ENCODE measurements at regions not wholly inside any gene's neighbourhood (a gene's known extent, or its start where the extent isn't known, plus 50 kb on each side); places are given as distances from the start of the nearest gene placed in this dataset.

GRCh38 chr5:2960294-2960693 is 208.8 kb upstream of the IRX2 start:
- Histone ChIP-seq H3K9me3 (no peaks in the 10 kb centered on the region), H3K9ac (no peak overlapping the region), H3K27ac (ENCODE audit: low read depth in 2 of 2, low read length in 1 of 2) (no peak overlapping the region), H3K79me2 (ENCODE audit: insufficient read depth) (no peaks in the 10 kb centered on the region), H3K4me3 (ENCODE audit: low read depth in 2 of 2, low read length in 1 of 2) (no peak overlapping the region), H2AFZ (ENCODE audit: low read depth) (no peak overlapping the region), H3K4me2 (no peak overlapping the region), H3F3A (replicated peaks; ENCODE audit: insufficient read depth) (no peaks in the 10 kb centered on the region), H4K20me1 (ENCODE audit: insufficient read depth) (no peaks in the 10 kb centered on the region), H3K27me3 (ENCODE audit: insufficient read depth) (no peaks in the 10 kb centered on the region), H3K9me2 (no peaks in the 10 kb centered on the region), H3K36me3 (replicated peaks in 1 of 2; ENCODE audit: control insufficient read depth in 1 of 2, insufficient read depth in 2 of 2, low read length in 1 of 2) (no peaks in the 10 kb centered on the region), H3K4me1 (ENCODE audit: control insufficient read depth in 1 of 2, insufficient read depth in 2 of 2, low read depth in 1 of 2, low read length in 1 of 2) (no peaks in the 10 kb centered on the region)
- POLR2A ChIA-PET, result no interaction called here
- DNase-seq, result no peak
- WGBS (ENCODE audit: low lambda C conversion rate), result 0% methylated on average over 2 of the region's 2 CpGs
- CTCF ChIA-PET, result no interaction called here
- no peak for TF ChIP-seq USF1 (IDR thresholded peaks at IDR 0.05; ENCODE audit: borderline replicate concordance, low read depth)
- no peak for TF ChIP-seq MEF2A (IDR thresholded peaks at IDR 0.05; ENCODE audit: borderline replicate concordance, low read depth)
- no peak for TF ChIP-seq NFIC (IDR thresholded peaks at IDR 0.05; ENCODE audit: borderline replicate concordance)
- TF ChIP-seq GATA2 (CRISPR knock-in tag; IDR thresholded peaks at IDR 0.05), result no peak
- TF ChIP-seq TAF1 (IDR thresholded peaks at IDR 0.05; ENCODE audit: borderline replicate concordance, low read depth, low read length), result no peak
- no peak for TF ChIP-seq SMC3 (IDR thresholded peaks at IDR 0.05; ENCODE audit: low read depth, low read length)
- no peak for TF ChIP-seq MAX (IDR thresholded peaks at IDR 0.05; ENCODE audit: low read depth)
- TF ChIP-seq CHD2 (IDR thresholded peaks at IDR 0.05; ENCODE audit: low read length, partially characterized antibody), result no peak
- no peak for TF ChIP-seq MXI1 (IDR thresholded peaks at IDR 0.05; ENCODE audit: low read depth, low read length)

- Histone ChIP-seq H3K27ac (ENCODE audit: low read depth in 2 of 2, low read length in 1 of 2) (no peak overlapping the region), H3K4me3 (ENCODE audit: low read depth in 2 of 2, low read length in 1 of 2) (no peak overlapping the region), H3K9me3 (no peaks in the 10 kb centered on the region), H3F3A (replicated peaks; ENCODE audit: insufficient read depth) (no peaks in the 10 kb centered on the region), H3K79me2 (ENCODE audit: insufficient read depth) (no peaks in the 10 kb centered on the region), H3K4me2 (no peak overlapping the region), H3K9ac (no peak overlapping the region), H4K20me1 (ENCODE audit: insufficient read depth) (no peaks in the 10 kb centered on the region), H3K4me1 (ENCODE audit: control insufficient read depth in 1 of 2, insufficient read depth in 2 of 2, low read depth in 1 of 2, low read length in 1 of 2) (no peaks in the 10 kb centered on the region), H3K27me3 (ENCODE audit: insufficient read depth) (no peaks in the 10 kb centered on the region), H3K9me2 (no peaks in the 10 kb centered on the region), H3K36me3 (replicated peaks in 1 of 2; ENCODE audit: control insufficient read depth in 1 of 2, insufficient read depth in 2 of 2, low read length in 1 of 2) (no peaks in the 10 kb centered on the region), H2AFZ (ENCODE audit: low read depth) (no peak overlapping the region)
- TF ChIP-seq ZBTB33 (IDR thresholded peaks at IDR 0.05; ENCODE audit: borderline replicate concordance, low read depth) (no peak), NFIC (IDR thresholded peaks at IDR 0.05; ENCODE audit: borderline replicate concordance) (no peak), USF1 (IDR thresholded peaks at IDR 0.05; ENCODE audit: borderline replicate concordance, low read depth) (no peak), NRF1 (IDR thresholded peaks at IDR 0.05; ENCODE audit: low read depth, low read length) (no peak), RXRA (IDR thresholded peaks at IDR 0.05; ENCODE audit: borderline replicate concordance, low read depth) (no peak)
- ChIA-PET CTCF (interaction anchor here (0.7 kb wide), 1 partner anchor 8 kb away, joined by 3 read pairs; no protein-coding TSS in a partner anchor), POLR2A (no interaction called here)
- 0% methylated on average over 2 of the region's 2 CpGs for WGBS (ENCODE audit: low lambda C conversion rate)
- DNase-seq, result no peak
These were observed 207.5 kb upstream of the IRX2 start for GRCh38 chr5:2958976-2959375.
